IPS-20b (cell line): ENCODE measurements at regions not wholly inside any gene's neighbourhood (a gene's known extent, or its start where the extent isn't known, plus 50 kb on each side); places are given as distances from the start of the nearest gene placed in this dataset.

Experiments
- H3K27ac ChIP-seq: one replicate; pipeline ENCODE4 v1.5.1; 2013; ENCODE audit warnings: low read length
- H3K27me3 ChIP-seq: 2 replicates; pipeline ENCODE4 v1.6.1; 2013; ENCODE audit warnings: mild to moderate bottlenecking, low read length, inconsistent platforms; ENCODE audit not compliant: insufficient read depth
- H3K36me3 ChIP-seq: 2 replicates; pipeline ENCODE4 v1.6.1; 2013; ENCODE audit warnings: low read depth, mild to moderate bottlenecking, inconsistent platforms, low read length, moderate library complexity; ENCODE audit not compliant: insufficient read depth
- H3K4me1 ChIP-seq: 2 replicates; pipeline ENCODE4 v1.6.1; 2013; ENCODE audit warnings: mild to moderate bottlenecking, control low read depth, inconsistent platforms, low read length, moderate library complexity; ENCODE audit not compliant: insufficient read depth
- H3K4me3 ChIP-seq: 2 replicates; pipeline ENCODE4 v1.5.1; 2013; ENCODE audit warnings: mild to moderate bottlenecking, low read length, inconsistent platforms
- H3K9ac ChIP-seq: 2 replicates; pipeline ENCODE4 v1.6.1; 2013; ENCODE audit warnings: low read depth, mild to moderate bottlenecking, inconsistent platforms, low read length, moderate library complexity
- H3K9me3 ChIP-seq: 2 replicates; pipeline ENCODE4 v1.6.1; 2013; ENCODE audit warnings: mild to moderate bottlenecking, low read depth, low read length, inconsistent platforms; ENCODE audit not compliant: insufficient read depth

GRCh38 chr6:166820483-166820882, 135.9 kb downstream of the RNASET2 start:
- Histone ChIP-seq H3K4me3 (no peak overlapping the region), H3K27ac (no peak overlapping the region), H3K9ac (no peak overlapping the region), H3K36me3 (no peaks in the 10 kb centered on the region), H3K4me1 (no peaks in the 10 kb centered on the region), H3K9me3 (no peaks in the 10 kb centered on the region), H3K27me3 (no peaks in the 10 kb centered on the region)

- Histone ChIP-seq H3K4me3 (no peak overlapping the region), H3K9me3 (no peaks in the 10 kb centered on the region), H3K36me3 (no peaks in the 10 kb centered on the region), H3K9ac (no peak overlapping the region), H3K27me3 (no peaks in the 10 kb centered on the region), H3K27ac (no peak overlapping the region), H3K4me1 (no peaks in the 10 kb centered on the region)
These were observed 136.3 kb downstream of the RNASET2 start for GRCh38 chr6:166820070-166820469.

- Histone ChIP-seq H3K9ac (no peak overlapping the region), H3K27ac (no peak overlapping the region), H3K36me3 (no peaks in the 10 kb centered on the region), H3K4me1 (no peaks in the 10 kb centered on the region), H3K9me3 (no peaks in the 10 kb centered on the region), H3K4me3 (no peak overlapping the region), H3K27me3 (no peaks in the 10 kb centered on the region)
These were observed 140.7 kb downstream of the RNASET2 start for GRCh38 chr6:166815629-166816028.

GRCh38 chr6:166814390-166814789, 142.0 kb downstream of the RNASET2 start:
- Histone ChIP-seq H3K4me3 (no peak overlapping the region), H3K9ac (no peak overlapping the region), H3K9me3 (no peaks in the 10 kb centered on the region), H3K4me1 (no peaks in the 10 kb centered on the region), H3K27ac (no peak overlapping the region), H3K36me3 (no peaks in the 10 kb centered on the region), H3K27me3 (no peaks in the 10 kb centered on the region)

GRCh38 chr6:166813461-166813860, 142.9 kb downstream of the RNASET2 start:
- no peaks in the 10 kb centered on the region for H3K36me3 ChIP-seq
- no peak overlapping the region for H3K4me3 ChIP-seq

GRCh38 chr6:166810864-166811263, 145.5 kb downstream of the RNASET2 start:
- Histone ChIP-seq H3K9ac (no peak overlapping the region), H3K9me3 (peaks cover 16% of the 10 kb centered on the region; the same call in 1 of the 2 replicates), H3K36me3 (no peaks in the 10 kb centered on the region), H3K27me3 (no peaks in the 10 kb centered on the region), H3K4me3 (no peak overlapping the region), H3K27ac (no peak overlapping the region), H3K4me1 (no peaks in the 10 kb centered on the region)

More at GRCh38 chr6:166813461-166813860, 142.9 kb downstream of the RNASET2 start:
- H3K9me3 ChIP-seq: no peaks in the 10 kb centered on the region
- no peak overlapping the region for H3K9ac ChIP-seq
- no peak overlapping the region for H3K27ac ChIP-seq
- H3K4me1 ChIP-seq: no peaks in the 10 kb centered on the region
- H3K27me3 ChIP-seq: no peaks in the 10 kb centered on the region

GRCh38 chr6:166809721-166810120, 146.6 kb downstream of the RNASET2 start:
- Histone ChIP-seq H3K9ac (no peak overlapping the region), H3K9me3 (peaks cover 23% of the 10 kb centered on the region; the same call in 1 of the 2 replicates), H3K4me3 (no peak overlapping the region), H3K27ac (no peak overlapping the region), H3K36me3 (no peaks in the 10 kb centered on the region), H3K27me3 (no peaks in the 10 kb centered on the region), H3K4me1 (no peaks in the 10 kb centered on the region)

- no peak overlapping the region for H3K4me3 ChIP-seq
- no peaks in the 10 kb centered on the region for H3K4me1 ChIP-seq
- H3K9me3 ChIP-seq: peaks cover 23% of the 10 kb centered on the region; the same call in 1 of the 2 replicates
- H3K9ac ChIP-seq: no peak overlapping the region
- H3K36me3 ChIP-seq: no peaks in the 10 kb centered on the region
- no peak overlapping the region for H3K27ac ChIP-seq
- H3K27me3 ChIP-seq: no peaks in the 10 kb centered on the region
These were observed 149.2 kb downstream of the RNASET2 start for GRCh38 chr6:166806962-166807757.

GRCh38 chr6:166806217-166806838, 150.0 kb downstream of the RNASET2 start:
- Histone ChIP-seq H3K36me3 (no peaks in the 10 kb centered on the region), H3K27ac (no peak overlapping the region), H3K27me3 (no peaks in the 10 kb centered on the region), H3K4me3 (no peak overlapping the region), H3K9ac (no peak overlapping the region), H3K9me3 (peaks cover 23% of the 10 kb centered on the region; the same call in 1 of the 2 replicates), H3K4me1 (no peaks in the 10 kb centered on the region)

GRCh38 chr6:166803471-166803870, 152.9 kb downstream of the RNASET2 start:
- Histone ChIP-seq H3K4me3 (no peak overlapping the region), H3K36me3 (no peaks in the 10 kb centered on the region), H3K27me3 (no peaks in the 10 kb centered on the region), H3K9me3 (peaks cover 23% of the 10 kb centered on the region; the same call in 1 of the 2 replicates), H3K27ac (no peak overlapping the region), H3K4me1 (no peaks in the 10 kb centered on the region), H3K9ac (no peak overlapping the region)

GRCh38 chr6:166802401-166802800, 153.9 kb downstream of the RNASET2 start:
- Histone ChIP-seq H3K9ac (no peak overlapping the region), H3K36me3 (no peaks in the 10 kb centered on the region), H3K27me3 (no peaks in the 10 kb centered on the region), H3K9me3 (peaks cover 21% of the 10 kb centered on the region; the same call in 1 of the 2 replicates), H3K4me3 (no peak overlapping the region), H3K4me1 (no peaks in the 10 kb centered on the region), H3K27ac (no peak overlapping the region)

GRCh38 chr6:166800137-166800536, 156.2 kb downstream of the RNASET2 start:
- no peaks in the 10 kb centered on the region for H3K4me1 ChIP-seq
- no peak overlapping the region for H3K9ac ChIP-seq
- no peak overlapping the region for H3K4me3 ChIP-seq
- no peak overlapping the region for H3K27ac ChIP-seq
- H3K36me3 ChIP-seq: no peaks in the 10 kb centered on the region
- no peaks in the 10 kb centered on the region for H3K27me3 ChIP-seq
- no peaks in the 10 kb centered on the region for H3K9me3 ChIP-seq
